Parathyroid adenoma (tissue), 2 donors: ENCODE measurements at regions not wholly inside any gene's neighbourhood (a gene's known extent, or its start where the extent isn't known, plus 50 kb on each side); places are given as distances from the start of the nearest gene placed in this dataset.

Experiments
- H2AFZ ChIP-seq: fragments of 300-600 bp; sonication (generic); one replicate; pipeline ENCODE4 v1.7.0; 2017; ENCODE audit warnings: antibody characterized with exemption, mild to moderate bottlenecking
- H3K27ac ChIP-seq: fragments of 300-600 bp; sonication (generic); one replicate; pipeline ENCODE4 v1.7.0; 2017
- H3K27me3 ChIP-seq: fragments of 300-600 bp; sonication (generic); one replicate; pipeline ENCODE4 v1.7.0; 2017; ENCODE audit warnings: low read length; ENCODE audit not compliant: control insufficient read depth, insufficient read depth
- H3K36me3 ChIP-seq: fragments of 300-600 bp; sonication (generic); one replicate; pipeline ENCODE4 v1.7.0; 2017; ENCODE audit warnings: low read length; ENCODE audit not compliant: control insufficient read depth, insufficient read depth
- H3K4me1 ChIP-seq: fragments of 300-600 bp; sonication (generic); one replicate; pipeline ENCODE4 v1.7.0; 2017; ENCODE audit warnings: control low read depth
- H3K4me2 ChIP-seq: fragments of 300-600 bp; sonication (generic); one replicate; pipeline ENCODE4 v1.7.0; 2017; ENCODE audit warnings: low read length
- H3K4me3 ChIP-seq: fragments of 300-600 bp; sonication (generic); one replicate; pipeline ENCODE4 v1.7.0; 2017; ENCODE audit warnings: low read depth, low read length
- H3K79me2 ChIP-seq: fragments of 300-600 bp; sonication (generic); one replicate; pipeline ENCODE4 v1.7.0; 2017; ENCODE audit warnings: control low read depth
- H3K9ac ChIP-seq: fragments of 300-600 bp; sonication (generic); one replicate; pipeline ENCODE4 v1.7.0; 2017; ENCODE audit warnings: mild to moderate bottlenecking
- H3K9me3 ChIP-seq: fragments of 300-600 bp; sonication (generic); one replicate; pipeline ENCODE4 v1.7.0; 2017; ENCODE audit warnings: low read length; ENCODE audit not compliant: control insufficient read depth
- CTCF ChIP-seq: fragments of 300-600 bp; sonication (generic); IDR thresholded peaks from one replicate; pipeline ENCODE4 v1.7.0; 2017; ENCODE audit warnings: antibody characterized with exemption, mild to moderate bottlenecking
- donor health status: primary hyperparathyroidism.

GRCh38 chr13:47556703-47557102 lies 444.4 kb downstream of the SUCLA2 start:
- no peaks in the 10 kb centered on the region for H3K27me3 ChIP-seq
- no peak overlapping the region for H3K27ac ChIP-seq
- no peaks in the 10 kb centered on the region for H3K9me3 ChIP-seq
- H3K4me1 ChIP-seq, result no peaks in the 10 kb centered on the region
- H3K4me2 ChIP-seq, result no peak overlapping the region
- no peak overlapping the region for H3K4me3 ChIP-seq
- H3K9ac ChIP-seq, result no peak overlapping the region
- H3K79me2 ChIP-seq, result no peaks in the 10 kb centered on the region
- H2AFZ ChIP-seq, result no peak overlapping the region
- H3K36me3 ChIP-seq, result no peaks in the 10 kb centered on the region
- no peak for TF ChIP-seq CTCF

- no peak overlapping the region for H3K27ac ChIP-seq
- TF ChIP-seq CTCF, result no peak
- no peak overlapping the region for H2AFZ ChIP-seq
- no peak overlapping the region for H3K4me3 ChIP-seq
- H3K27me3 ChIP-seq, result no peaks in the 10 kb centered on the region
- H3K36me3 ChIP-seq, result no peaks in the 10 kb centered on the region
- no peaks in the 10 kb centered on the region for H3K4me1 ChIP-seq
- no peaks in the 10 kb centered on the region for H3K9me3 ChIP-seq
- H3K4me2 ChIP-seq, result no peak overlapping the region
- no peak overlapping the region for H3K9ac ChIP-seq
- H3K79me2 ChIP-seq, result no peaks in the 10 kb centered on the region
These were observed 445.8 kb downstream of the SUCLA2 start for GRCh38 chr13:47555235-47555634.

- H3K4me2 ChIP-seq, result no peak overlapping the region
These were observed 447.6 kb downstream of the SUCLA2 start for GRCh38 chr13:47553329-47553977.

GRCh38 chr13:47549219-47549752 lies 451.8 kb downstream of the SUCLA2 start:
- Histone ChIP-seq H3K9ac (no peak overlapping the region), H2AFZ (no peak overlapping the region), H3K4me1 (no peaks in the 10 kb centered on the region), H3K36me3 (no peaks in the 10 kb centered on the region), H3K4me2 (no peak overlapping the region), H3K4me3 (no peak overlapping the region), H3K27ac (no peak overlapping the region), H3K79me2 (no peaks in the 10 kb centered on the region), H3K9me3 (no peaks in the 10 kb centered on the region), H3K27me3 (no peaks in the 10 kb centered on the region)
- no peak for TF ChIP-seq CTCF

More at GRCh38 chr13:47553329-47553977, 447.6 kb downstream of the SUCLA2 start:
- Histone ChIP-seq H3K9me3 (no peaks in the 10 kb centered on the region), H3K36me3 (no peaks in the 10 kb centered on the region), H3K79me2 (no peaks in the 10 kb centered on the region), H3K9ac (no peak overlapping the region), H3K27ac (no peak overlapping the region), H3K4me3 (no peak overlapping the region), H3K27me3 (no peaks in the 10 kb centered on the region), H3K4me1 (no peaks in the 10 kb centered on the region), H2AFZ (no peak overlapping the region)
- TF ChIP-seq CTCF, result no peak

- Histone ChIP-seq H3K4me1 (no peaks in the 10 kb centered on the region), H2AFZ (no peak overlapping the region), H3K4me3 (no peak overlapping the region), H3K9ac (no peak overlapping the region), H3K9me3 (no peaks in the 10 kb centered on the region), H3K79me2 (no peaks in the 10 kb centered on the region), H3K4me2 (no peak overlapping the region), H3K36me3 (no peaks in the 10 kb centered on the region), H3K27me3 (no peaks in the 10 kb centered on the region), H3K27ac (no peak overlapping the region)
- TF ChIP-seq CTCF, result no peak
These were observed 452.7 kb downstream of the SUCLA2 start for GRCh38 chr13:47548294-47548840.
